HG03565 (cell line): ENCODE measurements at regions not wholly inside any gene's neighbourhood (a gene's known extent, or its start where the extent isn't known, plus 50 kb on each side); places are given as distances from the start of the nearest gene placed in this dataset.
"Not testable (repeated sequence)": the region's sequence is repeated elsewhere in the genome, so short reads cannot be mapped to it uniquely, and the experiment has no call there.

Experiments
- ATAC-seq: cut with Tn5 transposase; IDR thresholded peaks from one replicate; pipeline ENCODE4 v1.9.1; 2021; ENCODE audit warnings: mild to moderate bottlenecking, moderate library complexity; ENCODE audit not compliant: unreplicated experiment

DNA sequence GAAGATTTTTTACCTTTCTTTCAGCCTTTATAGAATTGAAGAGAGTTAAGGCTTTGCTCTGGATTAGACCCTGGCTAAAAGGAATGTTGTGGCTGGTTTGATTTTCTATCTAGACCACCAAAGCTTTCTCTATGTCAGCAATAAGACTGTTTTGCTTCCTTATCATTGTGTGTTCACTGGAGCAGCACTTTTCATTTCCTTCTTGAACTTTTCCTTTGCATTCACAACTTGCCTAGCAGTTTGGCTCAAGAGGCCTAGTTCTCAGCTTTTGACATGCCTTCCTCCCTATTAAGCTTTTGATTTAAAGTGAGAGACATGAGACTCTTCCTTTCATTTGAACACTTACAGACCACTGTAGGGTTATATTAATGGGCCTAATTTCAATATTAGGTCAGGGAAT lies 64.1 kb upstream of the USP15 start:
- no peak for ATAC-seq

DNA sequence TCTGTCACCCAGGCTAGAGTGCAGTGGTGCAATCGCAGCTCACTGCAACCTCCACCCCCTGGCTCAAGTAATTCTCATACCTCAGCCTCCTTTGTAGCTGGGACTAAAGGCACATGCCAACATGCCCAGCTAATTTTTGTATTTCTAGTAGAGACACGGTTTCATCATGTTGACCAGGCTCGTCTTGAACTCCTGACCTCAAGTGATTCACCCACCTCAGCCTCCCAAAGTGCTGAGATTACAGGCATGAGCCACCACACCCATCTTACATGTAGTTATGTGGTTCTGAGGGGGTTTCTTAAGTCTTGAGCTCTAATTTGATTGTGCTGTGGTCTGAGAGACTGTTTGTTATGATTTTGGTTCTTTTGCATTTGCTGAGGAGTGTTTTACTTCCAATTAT lies 57.3 kb upstream of the USP15 start:
- not testable (repeated sequence) for ATAC-seq

DNA sequence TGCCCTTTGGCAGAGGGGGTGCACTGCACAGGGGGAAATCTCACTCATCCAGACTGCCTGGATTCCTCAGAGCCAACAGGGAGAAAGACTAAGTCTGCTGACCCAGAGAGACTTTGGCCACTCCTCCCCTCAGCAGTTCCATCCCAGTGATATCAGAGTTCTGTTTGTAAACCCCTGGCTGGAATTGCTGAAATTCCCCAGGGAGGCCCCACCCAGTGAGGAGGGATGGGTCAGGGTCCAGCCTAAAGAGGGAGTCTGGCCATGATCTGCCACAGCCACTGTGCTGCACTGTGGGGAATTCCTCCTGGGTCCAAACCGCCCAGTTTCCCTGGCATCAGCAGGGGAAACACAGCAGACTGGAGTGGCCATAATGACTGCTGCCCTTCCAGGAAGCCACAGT lies 54.9 kb upstream of the USP15 start:
- ATAC-seq: no peak

DNA sequence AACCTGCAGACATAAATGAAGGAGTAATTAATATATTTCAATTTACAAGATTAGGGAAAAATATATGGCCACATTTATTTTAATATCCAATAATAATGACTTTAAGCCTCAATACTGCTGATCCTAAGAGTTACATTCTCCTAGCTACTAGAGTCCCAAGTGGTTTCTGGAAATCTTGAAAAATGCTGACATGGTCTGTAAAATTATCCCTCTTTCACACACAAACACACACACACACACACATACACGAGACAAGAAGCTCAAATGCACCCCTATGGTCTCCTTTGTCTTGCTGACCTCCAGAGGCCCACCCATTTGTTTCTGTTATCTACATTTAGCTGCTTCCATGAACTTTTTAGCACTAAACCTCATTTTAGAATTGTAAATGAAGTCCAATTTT lies 53.0 kb upstream of the USP15 start:
- ATAC-seq: no peak
